ENCODE measurements at regions not wholly inside any gene's neighbourhood (a gene's known extent, or its start where the extent isn't known, plus 50 kb on each side); places are given as distances from the start of the nearest gene placed in this dataset.

- TF ChIP-seq CTCF (IDR thresholded peaks at IDR 0.05) (no peak), POLR2A (IDR thresholded peaks at IDR 0.05) (no peak)
Observed at GRCh38 chr1:80876035-80876434, 924.7 kb upstream of the ADGRL2 start.
